Liver (tissue), 8 donors: ENCODE measurements at regions not wholly inside any gene's neighbourhood (a gene's known extent, or its start where the extent isn't known, plus 50 kb on each side); places are given as distances from the start of the nearest gene placed in this dataset.

Experiments used
- DNase-seq: peaks from one replicate; pipeline ENCODE4 v3.0.0-alpha.2; 2017; ENCODE audit warnings: low spot score
- H3K27ac ChIP-seq, 2 donors: one replicate each; pipeline ENCODE4 v1.7.0; 2013; ENCODE audit warnings: inconsistent platforms in 2 of 2, low read length in 2 of 2, control low read depth in 1 of 2, low read depth in 1 of 2, mild to moderate bottlenecking in 1 of 2
- H3K27me3 ChIP-seq, 4 donors: one replicate each; pipeline versions ENCODE4 v1.6.1 to v1.7.0; 2013; ENCODE audit warnings: low read length in 3 of 4, inconsistent platforms in 1 of 4, mild to moderate bottlenecking in 1 of 4, moderate library complexity in 1 of 4; ENCODE audit not compliant: control insufficient read depth in 4 of 4, insufficient read depth in 4 of 4
- H3K36me3 ChIP-seq, 4 donors: one replicate each; pipeline versions ENCODE4 v1.6.1 to v1.7.0; 2013; ENCODE audit warnings: low read length in 3 of 4, mild to moderate bottlenecking in 3 of 4, low read depth in 1 of 4, moderate library complexity in 1 of 4; ENCODE audit not compliant: control insufficient read depth in 4 of 4, insufficient read depth in 3 of 4
- H3K4me1 ChIP-seq, 4 donors: one replicate each; pipeline versions ENCODE4 v1.6.1 to v1.7.0; 2013; ENCODE audit warnings: low read length in 3 of 4, mild to moderate bottlenecking in 3 of 4, moderate library complexity in 1 of 4; ENCODE audit not compliant: control insufficient read depth in 4 of 4, insufficient read depth in 4 of 4
- H3K4me3 ChIP-seq, 3 donors: one replicate each; pipeline versions ENCODE4 v1.6.1 to v1.7.0; 2013; ENCODE audit warnings: low read length in 3 of 3, control low read depth in 1 of 3, low read depth in 1 of 3, mild to moderate bottlenecking in 1 of 3
- H3K9ac ChIP-seq, 2 donors: one replicate each; pipeline ENCODE4 v1.7.0; 2013; ENCODE audit warnings: low read length in 2 of 2, mild to moderate bottlenecking in 2 of 2, moderate library complexity in 2 of 2, control low read depth in 1 of 2, low read depth in 1 of 2
- H3K9me3 ChIP-seq, 4 donors: one replicate each; pipeline versions ENCODE4 v1.6.1 to v1.7.0; 2013; ENCODE audit warnings: low read length in 3 of 4; ENCODE audit not compliant: control insufficient read depth in 4 of 4
- ATF3 ChIP-seq: IDR thresholded peaks from 2 replicates; pipeline ENCODE4 v1.6.1; 2016; ENCODE audit warnings: antibody characterized with exemption
- CTCF ChIP-seq: fragments of 150-350 bp; IDR thresholded peaks from 2 replicates; pipeline ENCODE4 v1.5.1; 2017; ENCODE audit warnings: improper control_type of control experiment, low read depth, low read length; ENCODE audit not compliant: missing input control
- EGR1 ChIP-seq, 2 donors: IDR thresholded peaks; 2 replicates each; pipeline ENCODE4 v1.6.1; 2016 to 2018; ENCODE audit warnings: antibody characterized with exemption in 2 of 2, low read depth in 2 of 2
- FOXA1 ChIP-seq: IDR thresholded peaks from 2 replicates; pipeline ENCODE4 v1.6.1; 2016; ENCODE audit warnings: antibody characterized with exemption
- FOXA2 ChIP-seq: IDR thresholded peaks from 2 replicates; pipeline ENCODE4 v1.6.1; 2016; ENCODE audit warnings: antibody characterized with exemption
- GABPA ChIP-seq, 2 donors: IDR thresholded peaks in 1 of 2; conservative IDR thresholded peaks in 1 of 2; 2 replicates each; pipeline ENCODE4 v1.6.1; 2016; ENCODE audit warnings: antibody characterized with exemption in 2 of 2, mild to moderate bottlenecking in 1 of 2, moderate library complexity in 1 of 2
- HNF4A ChIP-seq, 2 donors: conservative IDR thresholded peaks; 2 replicates each; pipeline ENCODE4 v1.6.1; 2016; ENCODE audit warnings: antibody characterized with exemption in 2 of 2, mild to moderate bottlenecking in 2 of 2
- JUND ChIP-seq, 2 donors: IDR thresholded peaks; 2 replicates each; pipeline ENCODE4 v1.6.1; 2016; ENCODE audit warnings: antibody characterized with exemption in 2 of 2
- MAX ChIP-seq: IDR thresholded peaks from 2 replicates; pipeline ENCODE4 v1.6.1; 2016; ENCODE audit warnings: antibody characterized with exemption
- NR2F2 ChIP-seq: IDR thresholded peaks from 2 replicates; pipeline ENCODE4 v1.6.1; 2016; ENCODE audit warnings: antibody characterized with exemption
- RAD21 ChIP-seq, 2 donors: IDR thresholded peaks; 2 replicates each; pipeline ENCODE4 v1.6.1; 2016; ENCODE audit warnings: antibody characterized with exemption in 2 of 2, mild to moderate bottlenecking in 2 of 2
- REST ChIP-seq: IDR thresholded peaks from 2 replicates; pipeline ENCODE4 v1.6.1; 2016; ENCODE audit warnings: antibody characterized with exemption, mild to moderate bottlenecking
- RXRA ChIP-seq, 2 donors: IDR thresholded peaks; 2 replicates each; pipeline ENCODE4 v1.6.1; 2017 to 2018; ENCODE audit warnings: antibody characterized with exemption in 2 of 2, mild to moderate bottlenecking in 1 of 2
- SP1 ChIP-seq: IDR thresholded peaks from 2 replicates; pipeline ENCODE4 v1.6.1; 2018; ENCODE audit warnings: antibody characterized with exemption, mild to moderate bottlenecking
- TAF1 ChIP-seq: conservative IDR thresholded peaks from 2 replicates; pipeline ENCODE4 v1.6.1; 2016; ENCODE audit warnings: antibody characterized with exemption, mild to moderate bottlenecking
- YY1 ChIP-seq: IDR thresholded peaks from 2 replicates; pipeline ENCODE4 v1.6.1; 2016; ENCODE audit warnings: antibody characterized with exemption, mild to moderate bottlenecking
- WGBS: extraction: QIAGEN DNeasy Blood & Tissue Kit; methylation state at CpG from one replicate; pipeline ENCODE4 v1.1.7; 2013; 5-methylcytosine and 5-hydroxymethylcytosine counted together
- donor health status: healthy.
- donor health status: healthy.
- donor health status: healthy.
- donor health status: healthy.
- donor health status: healthy.

GRCh38 chr2:12870692-12871091 lies 154.0 kb downstream of the TRIB2 start:
- DNase-seq, result no peak
- 74% methylated on average over 1 of the region's 1 CpG for WGBS
- H3K9ac ChIP-seq, result no peak overlapping the region
- H3K9me3 ChIP-seq, result no peaks in the 10 kb centered on the region
- TF ChIP-seq RAD21 (IDR thresholded peaks at IDR 0.05) (no peak), YY1 (no peak), FOXA2 (no peak), SP1 (no peak), CTCF (no peak)
- H3K27ac ChIP-seq, result no peak overlapping the region
- no peaks in the 10 kb centered on the region for H3K27me3 ChIP-seq
- no peaks in the 10 kb centered on the region for H3K36me3 ChIP-seq
- no peaks in the 10 kb centered on the region for H3K4me1 ChIP-seq
- H3K4me3 ChIP-seq, result no peak overlapping the region

GRCh38 chr2:12871694-12872315 lies 155.1 kb downstream of the TRIB2 start:
- Histone ChIP-seq H3K4me1 (no peaks in the 10 kb centered on the region), H3K9ac (no peak overlapping the region), H3K27me3 (no peaks in the 10 kb centered on the region), H3K4me3 (no peak overlapping the region), H3K36me3 (no peaks in the 10 kb centered on the region), H3K9me3 (no peaks in the 10 kb centered on the region), H3K27ac (no peak overlapping the region)
- WGBS, result 83% methylated on average over 6 of the region's 6 CpGs
- DNase-seq, result no peak
- no peak for TF ChIP-seq ATF3
- TF ChIP-seq FOXA1, result no peak
- TF ChIP-seq RAD21 (IDR thresholded peaks at IDR 0.05), result no peak
- no peak for TF ChIP-seq HNF4A (conservative IDR thresholded peaks at IDR 0.05)
- no peak for TF ChIP-seq GABPA (IDR thresholded peaks at IDR 0.05 in 1 of 2, conservative IDR thresholded peaks at IDR 0.05 in 1 of 2)
- TF ChIP-seq SP1, result no peak
- no peak for TF ChIP-seq EGR1 (IDR thresholded peaks at IDR 0.05; ENCODE audit: low read depth in 2 of 2)
- TF ChIP-seq JUND (IDR thresholded peaks at IDR 0.05), result no peak
- no peak for TF ChIP-seq MAX
- TF ChIP-seq CTCF, result no peak
- no peak for TF ChIP-seq NR2F2

GRCh38 chr2:12877761-12878160 lies 161.0 kb downstream of the TRIB2 start:
- Histone ChIP-seq H3K27me3 (no peaks in the 10 kb centered on the region), H3K27ac (no peak overlapping the region), H3K4me1 (no peaks in the 10 kb centered on the region), H3K9ac (no peak overlapping the region), H3K4me3 (no peak overlapping the region), H3K9me3 (no peaks in the 10 kb centered on the region), H3K36me3 (no peaks in the 10 kb centered on the region)
- no peak for DNase-seq
- TF ChIP-seq TAF1 (no peak), RXRA (IDR thresholded peaks at IDR 0.05) (no peak), SP1 (no peak), FOXA1 (no peak), HNF4A (conservative IDR thresholded peaks at IDR 0.05) (no peak), RAD21 (IDR thresholded peaks at IDR 0.05) (no peak), REST (no peak)
- 87% methylated on average over 2 of the region's 2 CpGs for WGBS
